ENCODE measurements at regions not wholly inside any gene's neighbourhood (a gene's known extent, or its start where the extent isn't known, plus 50 kb on each side); places are given as distances from the start of the nearest gene placed in this dataset.

DNA sequence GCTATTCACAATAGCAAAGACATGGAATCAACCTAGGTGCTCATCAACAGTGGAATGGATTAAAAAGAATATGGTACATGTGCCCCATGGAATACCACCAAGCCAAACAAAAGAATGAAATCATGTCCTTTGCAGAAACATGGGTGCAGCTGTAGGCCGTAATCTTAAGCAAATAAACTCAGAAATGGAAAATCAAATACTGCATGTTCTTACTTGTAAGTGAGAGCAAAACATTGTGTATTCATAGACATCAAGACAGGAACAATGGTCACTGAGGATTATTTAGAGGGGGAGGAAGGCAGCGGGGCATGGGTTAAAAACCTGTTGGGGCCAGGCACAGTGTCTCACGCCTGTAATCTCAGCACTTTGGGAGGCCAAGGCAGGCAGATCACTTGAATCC is 304.7 kb upstream of the ROBO2 start (continued):
- TF ChIP-seq ZMIZ1 (IDR thresholded peaks at IDR 0.05; ENCODE audit: low read depth in 2 of 2, low read length in 2 of 2) (no peak), SAP30 (IDR thresholded peaks at IDR 0.05; ENCODE audit: borderline replicate concordance, insufficient read depth, low read depth, low read length, poor library complexity, severe bottlenecking) (no peak), BHLHE40 (IDR thresholded peaks at IDR 0.05; ENCODE audit: low read length) (no peak), BRF2 (IDR thresholded peaks at IDR 0.05; ENCODE audit: borderline replicate concordance, insufficient read depth, insufficient read length) (no peak), ZNF253 (CRISPR knock-in tag; conservative IDR thresholded peaks at IDR 0.05) (no peak)
- TF ChIP-seq, protein P1, sequence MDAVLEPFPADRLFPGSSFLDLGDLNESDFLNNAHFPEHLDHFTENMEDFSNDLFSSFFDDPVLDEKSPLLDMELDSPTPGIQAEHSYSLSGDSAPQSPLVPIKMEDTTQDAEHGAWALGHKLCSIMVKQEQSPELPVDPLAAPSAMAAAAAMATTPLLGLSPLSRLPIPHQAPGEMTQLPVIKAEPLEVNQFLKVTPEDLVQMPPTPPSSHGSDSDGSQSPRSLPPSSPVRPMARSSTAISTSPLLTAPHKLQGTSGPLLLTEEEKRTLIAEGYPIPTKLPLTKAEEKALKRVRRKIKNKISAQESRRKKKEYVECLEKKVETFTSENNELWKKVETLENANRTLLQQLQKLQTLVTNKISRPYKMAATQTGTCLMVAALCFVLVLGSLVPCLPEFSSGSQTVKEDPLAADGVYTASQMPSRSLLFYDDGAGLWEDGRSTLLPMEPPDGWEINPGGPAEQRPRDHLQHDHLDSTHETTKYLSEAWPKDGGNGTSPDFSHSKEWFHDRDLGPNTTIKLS (IDR thresholded peaks at IDR 0.05; ENCODE audit: borderline replicate concordance, low read depth) = no peak
- TF ChIP-seq, protein P2, sequence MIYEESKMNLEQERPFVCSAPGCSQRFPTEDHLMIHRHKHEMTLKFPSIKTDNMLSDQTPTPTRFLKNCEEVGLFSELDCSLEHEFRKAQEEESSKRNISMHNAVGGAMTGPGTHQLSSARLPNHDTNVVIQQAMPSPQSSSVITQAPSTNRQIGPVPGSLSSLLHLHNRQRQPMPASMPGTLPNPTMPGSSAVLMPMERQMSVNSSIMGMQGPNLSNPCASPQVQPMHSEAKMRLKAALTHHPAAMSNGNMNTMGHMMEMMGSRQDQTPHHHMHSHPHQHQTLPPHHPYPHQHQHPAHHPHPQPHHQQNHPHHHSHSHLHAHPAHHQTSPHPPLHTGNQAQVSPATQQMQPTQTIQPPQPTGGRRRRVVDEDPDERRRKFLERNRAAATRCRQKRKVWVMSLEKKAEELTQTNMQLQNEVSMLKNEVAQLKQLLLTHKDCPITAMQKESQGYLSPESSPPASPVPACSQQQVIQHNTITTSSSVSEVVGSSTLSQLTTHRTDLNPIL (CRISPR knock-in tag; IDR thresholded peaks at IDR 0.05) = no peak

Data from K562 (cell line).